Liver (tissue), 8 donors: ENCODE measurements at regions not wholly inside any gene's neighbourhood (a gene's known extent, or its start where the extent isn't known, plus 50 kb on each side); places are given as distances from the start of the nearest gene placed in this dataset.
A peak's percentile ranks its signal among the peaks of the same experiment; 100 is the strongest.

Experiments used
- DNase-seq: peaks from one replicate; pipeline ENCODE4 v3.0.0-alpha.2; 2017; ENCODE audit warnings: low spot score
- H3K27ac ChIP-seq, 2 donors: one replicate each; pipeline ENCODE4 v1.7.0; 2013; ENCODE audit warnings: inconsistent platforms in 2 of 2, low read length in 2 of 2, control low read depth in 1 of 2, low read depth in 1 of 2, mild to moderate bottlenecking in 1 of 2
- H3K27me3 ChIP-seq, 4 donors: one replicate each; pipeline versions ENCODE4 v1.6.1 to v1.7.0; 2013; ENCODE audit warnings: low read length in 3 of 4, inconsistent platforms in 1 of 4, mild to moderate bottlenecking in 1 of 4, moderate library complexity in 1 of 4; ENCODE audit not compliant: control insufficient read depth in 4 of 4, insufficient read depth in 4 of 4
- H3K36me3 ChIP-seq, 4 donors: one replicate each; pipeline versions ENCODE4 v1.6.1 to v1.7.0; 2013; ENCODE audit warnings: low read length in 3 of 4, mild to moderate bottlenecking in 3 of 4, low read depth in 1 of 4, moderate library complexity in 1 of 4; ENCODE audit not compliant: control insufficient read depth in 4 of 4, insufficient read depth in 3 of 4
- H3K4me1 ChIP-seq, 4 donors: one replicate each; pipeline versions ENCODE4 v1.6.1 to v1.7.0; 2013; ENCODE audit warnings: low read length in 3 of 4, mild to moderate bottlenecking in 3 of 4, moderate library complexity in 1 of 4; ENCODE audit not compliant: control insufficient read depth in 4 of 4, insufficient read depth in 4 of 4
- H3K4me3 ChIP-seq, 3 donors: one replicate each; pipeline versions ENCODE4 v1.6.1 to v1.7.0; 2013; ENCODE audit warnings: low read length in 3 of 3, control low read depth in 1 of 3, low read depth in 1 of 3, mild to moderate bottlenecking in 1 of 3
- H3K9ac ChIP-seq, 2 donors: one replicate each; pipeline ENCODE4 v1.7.0; 2013; ENCODE audit warnings: low read length in 2 of 2, mild to moderate bottlenecking in 2 of 2, moderate library complexity in 2 of 2, control low read depth in 1 of 2, low read depth in 1 of 2
- H3K9me3 ChIP-seq, 4 donors: one replicate each; pipeline versions ENCODE4 v1.6.1 to v1.7.0; 2013; ENCODE audit warnings: low read length in 3 of 4; ENCODE audit not compliant: control insufficient read depth in 4 of 4
- EGR1 ChIP-seq, 2 donors: IDR thresholded peaks; 2 replicates each; pipeline ENCODE4 v1.6.1; 2016 to 2018; ENCODE audit warnings: antibody characterized with exemption in 2 of 2, low read depth in 2 of 2
- FOXA1 ChIP-seq: IDR thresholded peaks from 2 replicates; pipeline ENCODE4 v1.6.1; 2016; ENCODE audit warnings: antibody characterized with exemption
- FOXA2 ChIP-seq: IDR thresholded peaks from 2 replicates; pipeline ENCODE4 v1.6.1; 2016; ENCODE audit warnings: antibody characterized with exemption
- GABPA ChIP-seq, 2 donors: IDR thresholded peaks in 1 of 2; conservative IDR thresholded peaks in 1 of 2; 2 replicates each; pipeline ENCODE4 v1.6.1; 2016; ENCODE audit warnings: antibody characterized with exemption in 2 of 2, mild to moderate bottlenecking in 1 of 2, moderate library complexity in 1 of 2
- HNF4G ChIP-seq: IDR thresholded peaks from 2 replicates; pipeline ENCODE4 v1.6.1; 2016; ENCODE audit warnings: antibody characterized with exemption
- JUND ChIP-seq, 2 donors: IDR thresholded peaks; 2 replicates each; pipeline ENCODE4 v1.6.1; 2016; ENCODE audit warnings: antibody characterized with exemption in 2 of 2
- RAD21 ChIP-seq, 2 donors: IDR thresholded peaks; 2 replicates each; pipeline ENCODE4 v1.6.1; 2016; ENCODE audit warnings: antibody characterized with exemption in 2 of 2, mild to moderate bottlenecking in 2 of 2
- RXRA ChIP-seq, 2 donors: IDR thresholded peaks; 2 replicates each; pipeline ENCODE4 v1.6.1; 2017 to 2018; ENCODE audit warnings: antibody characterized with exemption in 2 of 2, mild to moderate bottlenecking in 1 of 2
- SP1 ChIP-seq: IDR thresholded peaks from 2 replicates; pipeline ENCODE4 v1.6.1; 2018; ENCODE audit warnings: antibody characterized with exemption, mild to moderate bottlenecking
- TAF1 ChIP-seq: conservative IDR thresholded peaks from 2 replicates; pipeline ENCODE4 v1.6.1; 2016; ENCODE audit warnings: antibody characterized with exemption, mild to moderate bottlenecking
- WGBS: extraction: QIAGEN DNeasy Blood & Tissue Kit; methylation state at CpG from one replicate; pipeline ENCODE4 v1.1.7; 2013; 5-methylcytosine and 5-hydroxymethylcytosine counted together
- TF ChIP-seq, protein P1 (sequence below): IDR thresholded peaks from 2 replicates; pipeline ENCODE4 v1.6.1; 2016; ENCODE audit warnings: antibody characterized with exemption, mild to moderate bottlenecking
- TF ChIP-seq, protein P2 (sequence below): IDR thresholded peaks from 2 replicates; pipeline ENCODE4 v1.6.1; 2016; ENCODE audit warnings: antibody characterized with exemption
- TF ChIP-seq, protein P3 (sequence below): fragments of 150-350 bp; IDR thresholded peaks from 2 replicates; pipeline ENCODE4 v1.5.1; 2017; ENCODE audit warnings: improper control_type of control experiment, low read depth, low read length; ENCODE audit not compliant: missing input control
- donor health status: healthy.
- donor health status: healthy.
- donor health status: healthy.
- donor health status: healthy.
- donor health status: healthy.

GRCh38 chr10:58066126-58066525, 201.6 kb downstream of the IPMK start:
- no peak for DNase-seq
- H3K4me3 ChIP-seq = no peak overlapping the region
- no peaks in the 10 kb centered on the region for H3K27me3 ChIP-seq
- no peaks in the 10 kb centered on the region for H3K36me3 ChIP-seq
- H3K27ac ChIP-seq = no peak overlapping the region
- 62% methylated on average over 4 of the region's 4 CpGs for WGBS
- no peaks in the 10 kb centered on the region for H3K4me1 ChIP-seq
- no peak overlapping the region for H3K9ac ChIP-seq
- TF ChIP-seq EGR1 (IDR thresholded peaks at IDR 0.05; ENCODE audit: low read depth in 2 of 2) (no peak), SP1 (no peak), JUND (IDR thresholded peaks at IDR 0.05) (no peak), GABPA (IDR thresholded peaks at IDR 0.05 in 1 of 2, conservative IDR thresholded peaks at IDR 0.05 in 1 of 2) (no peak), RAD21 (IDR thresholded peaks at IDR 0.05) (no peak)
- H3K9me3 ChIP-seq = no peaks in the 10 kb centered on the region

- no peaks in the 10 kb centered on the region for H3K36me3 ChIP-seq
- no peak overlapping the region for H3K9ac ChIP-seq
- TF ChIP-seq RXRA (IDR thresholded peaks at IDR 0.05) (no peak), FOXA2 (no peak), FOXA1 (no peak), JUND (IDR thresholded peaks at IDR 0.05) (no peak), EGR1 (IDR thresholded peaks at IDR 0.05; ENCODE audit: low read depth in 2 of 2) (no peak), TAF1 (no peak)
- TF ChIP-seq, protein P1, sequence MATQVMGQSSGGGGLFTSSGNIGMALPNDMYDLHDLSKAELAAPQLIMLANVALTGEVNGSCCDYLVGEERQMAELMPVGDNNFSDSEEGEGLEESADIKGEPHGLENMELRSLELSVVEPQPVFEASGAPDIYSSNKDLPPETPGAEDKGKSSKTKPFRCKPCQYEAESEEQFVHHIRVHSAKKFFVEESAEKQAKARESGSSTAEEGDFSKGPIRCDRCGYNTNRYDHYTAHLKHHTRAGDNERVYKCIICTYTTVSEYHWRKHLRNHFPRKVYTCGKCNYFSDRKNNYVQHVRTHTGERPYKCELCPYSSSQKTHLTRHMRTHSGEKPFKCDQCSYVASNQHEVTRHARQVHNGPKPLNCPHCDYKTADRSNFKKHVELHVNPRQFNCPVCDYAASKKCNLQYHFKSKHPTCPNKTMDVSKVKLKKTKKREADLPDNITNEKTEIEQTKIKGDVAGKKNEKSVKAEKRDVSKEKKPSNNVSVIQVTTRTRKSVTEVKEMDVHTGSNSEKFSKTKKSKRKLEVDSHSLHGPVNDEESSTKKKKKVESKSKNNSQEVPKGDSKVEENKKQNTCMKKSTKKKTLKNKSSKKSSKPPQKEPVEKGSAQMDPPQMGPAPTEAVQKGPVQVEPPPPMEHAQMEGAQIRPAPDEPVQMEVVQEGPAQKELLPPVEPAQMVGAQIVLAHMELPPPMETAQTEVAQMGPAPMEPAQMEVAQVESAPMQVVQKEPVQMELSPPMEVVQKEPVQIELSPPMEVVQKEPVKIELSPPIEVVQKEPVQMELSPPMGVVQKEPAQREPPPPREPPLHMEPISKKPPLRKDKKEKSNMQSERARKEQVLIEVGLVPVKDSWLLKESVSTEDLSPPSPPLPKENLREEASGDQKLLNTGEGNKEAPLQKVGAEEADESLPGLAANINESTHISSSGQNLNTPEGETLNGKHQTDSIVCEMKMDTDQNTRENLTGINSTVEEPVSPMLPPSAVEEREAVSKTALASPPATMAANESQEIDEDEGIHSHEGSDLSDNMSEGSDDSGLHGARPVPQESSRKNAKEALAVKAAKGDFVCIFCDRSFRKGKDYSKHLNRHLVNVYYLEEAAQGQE = no peak
- TF ChIP-seq, protein P2, sequence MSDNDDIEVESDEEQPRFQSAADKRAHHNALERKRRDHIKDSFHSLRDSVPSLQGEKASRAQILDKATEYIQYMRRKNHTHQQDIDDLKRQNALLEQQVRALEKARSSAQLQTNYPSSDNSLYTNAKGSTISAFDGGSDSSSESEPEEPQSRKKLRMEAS = no peak
- TF ChIP-seq, protein P3, sequence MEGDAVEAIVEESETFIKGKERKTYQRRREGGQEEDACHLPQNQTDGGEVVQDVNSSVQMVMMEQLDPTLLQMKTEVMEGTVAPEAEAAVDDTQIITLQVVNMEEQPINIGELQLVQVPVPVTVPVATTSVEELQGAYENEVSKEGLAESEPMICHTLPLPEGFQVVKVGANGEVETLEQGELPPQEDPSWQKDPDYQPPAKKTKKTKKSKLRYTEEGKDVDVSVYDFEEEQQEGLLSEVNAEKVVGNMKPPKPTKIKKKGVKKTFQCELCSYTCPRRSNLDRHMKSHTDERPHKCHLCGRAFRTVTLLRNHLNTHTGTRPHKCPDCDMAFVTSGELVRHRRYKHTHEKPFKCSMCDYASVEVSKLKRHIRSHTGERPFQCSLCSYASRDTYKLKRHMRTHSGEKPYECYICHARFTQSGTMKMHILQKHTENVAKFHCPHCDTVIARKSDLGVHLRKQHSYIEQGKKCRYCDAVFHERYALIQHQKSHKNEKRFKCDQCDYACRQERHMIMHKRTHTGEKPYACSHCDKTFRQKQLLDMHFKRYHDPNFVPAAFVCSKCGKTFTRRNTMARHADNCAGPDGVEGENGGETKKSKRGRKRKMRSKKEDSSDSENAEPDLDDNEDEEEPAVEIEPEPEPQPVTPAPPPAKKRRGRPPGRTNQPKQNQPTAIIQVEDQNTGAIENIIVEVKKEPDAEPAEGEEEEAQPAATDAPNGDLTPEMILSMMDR = no peak
- no peaks in the 10 kb centered on the region for H3K27me3 ChIP-seq
- no peak for DNase-seq
- no peak overlapping the region for H3K27ac ChIP-seq
- no peaks in the 10 kb centered on the region for H3K4me1 ChIP-seq
- no peak overlapping the region for H3K4me3 ChIP-seq
- H3K9me3 ChIP-seq = no peaks in the 10 kb centered on the region
- WGBS = 54% methylated on average over 6 of the region's 6 CpGs
These were observed 202.2 kb downstream of the IPMK start for GRCh38 chr10:58065529-58065815.

GRCh38 chr10:58064714-58065528, 202.8 kb downstream of the IPMK start:
- TF ChIP-seq EGR1 (IDR thresholded peaks at IDR 0.05; ENCODE audit: low read depth in 2 of 2) (no peak), RAD21 (IDR thresholded peaks at IDR 0.05) (peak; percentile 96 to 98), HNF4G (no peak)
- TF ChIP-seq, protein P3 = peak; percentile 90
- Histone ChIP-seq H3K27me3 (no peaks in the 10 kb centered on the region), H3K9ac (no peak overlapping the region), H3K27ac (no peak overlapping the region), H3K36me3 (no peaks in the 10 kb centered on the region), H3K9me3 (no peaks in the 10 kb centered on the region), H3K4me1 (no peaks in the 10 kb centered on the region), H3K4me3 (no peak overlapping the region)
- WGBS = 42% methylated on average over 4 of the region's 4 CpGs
- peak; percentile 37 for DNase-seq
